GM12872 (cell line): ENCODE measurements at regions not wholly inside any gene's neighbourhood (a gene's known extent, or its start where the extent isn't known, plus 50 kb on each side); places are given as distances from the start of the nearest gene placed in this dataset.

Source experiments
- TF ChIP-seq, protein P1 (sequence below): IDR thresholded peaks from 3 replicates; pipeline ENCODE4 v1.5.1; 2011; ENCODE audit warnings: low read depth, mild to moderate bottlenecking, low read length, moderate library complexity; ENCODE audit not compliant: insufficient read depth

GRCh38 chr7:22668971-22669401 lies 58.0 kb upstream of the IL6 start:
- TF ChIP-seq, protein P1, sequence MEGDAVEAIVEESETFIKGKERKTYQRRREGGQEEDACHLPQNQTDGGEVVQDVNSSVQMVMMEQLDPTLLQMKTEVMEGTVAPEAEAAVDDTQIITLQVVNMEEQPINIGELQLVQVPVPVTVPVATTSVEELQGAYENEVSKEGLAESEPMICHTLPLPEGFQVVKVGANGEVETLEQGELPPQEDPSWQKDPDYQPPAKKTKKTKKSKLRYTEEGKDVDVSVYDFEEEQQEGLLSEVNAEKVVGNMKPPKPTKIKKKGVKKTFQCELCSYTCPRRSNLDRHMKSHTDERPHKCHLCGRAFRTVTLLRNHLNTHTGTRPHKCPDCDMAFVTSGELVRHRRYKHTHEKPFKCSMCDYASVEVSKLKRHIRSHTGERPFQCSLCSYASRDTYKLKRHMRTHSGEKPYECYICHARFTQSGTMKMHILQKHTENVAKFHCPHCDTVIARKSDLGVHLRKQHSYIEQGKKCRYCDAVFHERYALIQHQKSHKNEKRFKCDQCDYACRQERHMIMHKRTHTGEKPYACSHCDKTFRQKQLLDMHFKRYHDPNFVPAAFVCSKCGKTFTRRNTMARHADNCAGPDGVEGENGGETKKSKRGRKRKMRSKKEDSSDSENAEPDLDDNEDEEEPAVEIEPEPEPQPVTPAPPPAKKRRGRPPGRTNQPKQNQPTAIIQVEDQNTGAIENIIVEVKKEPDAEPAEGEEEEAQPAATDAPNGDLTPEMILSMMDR = no peak

- TF ChIP-seq, protein P1 = no peak
Measured at GRCh38 chr7:22667562-22668239, 59.3 kb upstream of the IL6 start.

- TF ChIP-seq, protein P1 = no peak
Measured at GRCh38 chr7:22667187-22667561, 59.8 kb upstream of the IL6 start.

- TF ChIP-seq, protein P1 = no peak
Measured at GRCh38 chr7:22666732-22667131, 60.3 kb upstream of the IL6 start.

DNA sequence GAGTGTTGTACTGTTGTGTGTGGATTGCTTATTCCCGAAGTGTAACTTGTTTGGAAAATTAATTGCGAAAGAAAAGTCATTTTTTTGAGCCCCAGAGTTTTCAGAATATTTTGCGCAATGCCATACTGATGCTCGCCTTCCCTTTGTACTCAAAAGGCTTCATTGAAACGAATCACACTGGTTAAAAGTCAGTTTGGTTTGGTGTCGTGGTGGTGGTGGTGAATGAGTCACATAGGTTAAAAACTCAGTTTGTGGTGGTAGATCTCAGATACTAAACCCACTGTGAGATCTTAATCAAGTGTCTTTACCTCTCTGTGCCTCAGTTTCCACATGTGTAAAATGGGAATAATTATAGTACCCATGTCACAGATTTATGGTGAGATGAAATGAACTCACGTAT lies 61.1 kb upstream of the IL6 start:
- TF ChIP-seq, protein P1 = no peak

DNA sequence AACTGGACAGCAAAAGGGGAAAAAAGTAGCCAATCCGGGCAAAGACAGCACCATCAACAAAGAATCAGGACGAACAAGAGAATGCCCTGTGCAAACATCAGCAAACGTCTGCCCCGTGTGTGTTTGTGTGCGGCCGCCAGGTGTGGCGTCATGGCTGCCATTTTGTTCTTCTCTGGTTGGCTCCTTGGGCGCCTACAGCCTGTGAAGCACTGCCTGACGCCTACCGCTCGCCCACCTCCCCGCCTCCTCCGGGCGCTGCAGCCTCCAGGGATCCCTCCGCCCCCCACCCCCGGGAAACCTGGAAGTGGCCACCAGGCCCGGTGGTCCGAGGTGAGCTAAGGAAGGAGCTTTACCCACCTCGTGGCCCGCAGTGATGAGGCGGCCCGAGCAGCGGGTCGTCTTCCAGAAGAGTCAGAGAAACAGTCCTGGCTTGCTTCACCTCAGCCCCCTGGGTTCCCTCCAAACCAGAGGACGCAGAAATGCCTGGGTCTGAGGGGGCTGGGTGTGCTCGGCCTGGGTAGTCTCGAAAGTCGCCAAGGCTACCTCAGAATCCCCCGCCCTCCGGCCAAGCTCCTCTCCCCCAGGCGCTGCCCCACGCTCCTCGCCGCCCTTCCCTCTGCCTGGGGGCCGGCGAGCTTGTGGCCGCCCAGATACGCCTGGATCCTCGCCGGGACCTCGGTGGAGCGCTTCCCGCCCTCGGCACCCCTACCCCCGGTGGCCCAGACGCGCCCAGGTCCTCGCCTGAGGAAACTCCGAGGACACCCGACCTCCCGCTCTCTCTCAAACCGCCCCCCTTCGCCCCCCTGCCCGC lies 61.8 kb upstream of the IL6 start:
- TF ChIP-seq, protein P1 = no peak

DNA sequence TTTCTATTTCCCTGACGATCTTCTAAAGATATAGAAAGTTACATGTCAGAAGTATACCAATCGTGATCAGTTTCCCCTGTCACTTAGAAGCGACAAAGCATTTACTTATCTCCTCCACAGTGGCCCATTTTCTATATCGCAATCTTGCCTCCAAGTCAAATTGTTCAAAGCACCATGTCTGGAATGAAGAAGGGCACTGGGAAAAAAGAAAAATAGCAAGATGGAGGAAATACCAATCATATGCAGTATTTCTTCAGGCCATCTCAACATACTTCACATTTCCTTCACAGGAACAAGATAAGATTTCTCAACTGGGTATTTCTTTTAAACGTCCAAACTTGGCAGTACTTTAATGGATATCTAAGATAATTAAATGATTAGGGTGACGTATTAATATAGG lies 63.3 kb upstream of the IL6 start:
- TF ChIP-seq, protein P1 = no peak
